ENCODE measurements at regions not wholly inside any gene's neighbourhood (a gene's known extent, or its start where the extent isn't known, plus 50 kb on each side); places are given as distances from the start of the nearest gene placed in this dataset.
A peak's percentile ranks its signal among the peaks of the same experiment; 100 is the strongest.
"Not testable (repeated sequence)": the region's sequence is repeated elsewhere in the genome, so short reads cannot be mapped to it uniquely, and the experiment has no call there.

GRCh38 chr11:49326651-49327050 is 118.2 kb upstream of the FOLH1 start:
- peak in 2 of 3 donors; percentile 1 to 7 for DNase-seq

GRCh38 chr11:49316180-49316579 is 107.8 kb upstream of the FOLH1 start:
- no peak for DNase-seq

DNA sequence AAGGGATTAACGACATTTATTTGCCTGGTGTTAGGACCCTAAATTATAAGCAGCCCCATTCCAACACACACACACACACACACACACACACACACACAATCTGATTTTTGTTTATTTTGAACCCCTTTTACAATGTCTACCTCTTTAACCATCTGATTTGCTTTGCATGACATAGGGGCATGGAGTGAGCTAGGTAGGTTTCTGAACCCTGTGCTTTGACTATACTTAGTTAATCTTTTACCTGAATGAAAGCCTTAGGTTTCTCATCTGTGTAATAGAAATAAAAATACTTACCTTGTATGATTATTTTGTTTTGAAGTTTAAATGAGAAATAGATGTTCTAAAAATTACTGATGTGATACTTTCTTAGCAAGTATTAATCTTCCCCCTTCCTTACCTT is 94.7 kb upstream of the FOLH1 start:
- DNase-seq, result no peak

DNA sequence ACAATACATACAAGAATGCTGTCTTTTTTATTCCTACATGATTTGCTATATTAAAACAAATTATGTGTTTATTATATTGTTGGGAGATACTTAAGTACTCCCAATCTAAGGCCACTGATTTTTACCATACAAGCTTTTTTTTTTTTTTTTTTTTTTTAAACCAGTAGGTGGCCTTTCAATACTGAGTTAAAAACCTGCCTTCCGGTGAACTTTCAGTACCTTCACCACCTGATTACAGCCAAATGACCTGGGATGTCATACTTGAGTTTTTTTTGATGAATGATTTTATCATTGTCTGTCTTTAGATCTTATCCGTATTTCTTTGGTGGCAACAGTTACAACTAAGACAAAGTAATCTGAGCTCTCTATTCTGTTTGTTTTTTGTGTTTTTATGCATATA is 94.0 kb upstream of the FOLH1 start:
- DNase-seq, result no peak

DNA sequence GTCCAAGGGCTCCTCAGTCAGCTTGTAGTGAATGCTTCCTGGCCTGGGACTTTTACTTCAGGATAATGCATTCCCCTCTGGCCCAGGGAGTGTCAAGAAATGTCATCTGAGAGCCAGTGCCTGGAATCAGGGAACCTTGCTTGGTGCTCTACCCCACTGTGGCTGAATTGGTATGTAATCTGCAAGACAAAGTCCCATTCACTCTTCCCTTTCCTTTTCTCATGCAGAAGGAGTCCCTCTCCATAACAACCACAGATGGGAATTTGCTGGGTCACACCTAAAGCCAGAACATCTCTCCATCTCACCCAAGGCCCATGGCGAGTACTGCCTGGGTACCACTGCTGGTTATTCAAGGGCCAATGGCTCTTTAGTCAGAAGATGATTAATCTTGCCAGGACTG is 89.6 kb upstream of the FOLH1 start:
- DNase-seq, result not testable (repeated sequence)

DNA sequence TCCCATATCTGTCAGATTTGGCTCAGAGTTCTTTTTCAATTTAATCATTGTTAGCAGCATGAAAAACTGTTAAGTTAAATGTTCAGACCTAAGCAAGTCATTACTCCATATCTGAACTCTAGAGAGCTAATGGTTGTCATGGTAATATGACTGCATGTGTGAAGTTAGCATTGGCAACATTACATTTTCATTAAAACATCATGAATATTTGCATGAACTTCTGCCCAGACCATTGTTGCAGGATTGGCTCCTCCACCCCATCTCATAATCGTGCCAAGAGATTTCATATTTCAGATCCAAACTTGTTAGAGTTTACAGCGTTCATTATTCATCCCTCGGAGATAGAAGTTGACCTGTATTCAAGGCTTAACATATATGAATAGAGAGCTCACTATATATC is 75.5 kb upstream of the FOLH1 start:
- DNase-seq, result peak; percentile 3 to 11 (median 7)

GRCh38 chr11:49283282-49283681 is 74.9 kb upstream of the FOLH1 start:
- DNase-seq, result not testable (repeated sequence)

DNA sequence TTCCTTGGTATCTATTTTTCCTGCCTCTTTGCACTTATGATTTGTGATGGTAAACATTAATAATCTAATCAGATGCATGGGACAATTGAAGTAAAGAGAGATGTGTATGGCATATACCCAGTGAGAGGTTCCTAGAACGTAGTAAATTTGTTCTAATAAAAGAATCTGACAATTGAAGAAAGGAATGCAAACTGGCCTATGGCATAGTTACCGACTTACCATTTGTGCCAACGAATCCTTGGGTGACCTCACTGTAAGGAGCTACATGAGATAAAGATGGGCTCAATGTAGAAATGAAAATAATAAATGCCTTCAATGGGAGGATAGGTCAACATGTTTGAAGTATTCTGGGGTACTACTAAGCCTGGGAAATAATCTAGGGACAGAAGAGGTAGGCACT is 73.7 kb upstream of the FOLH1 start:
- not testable (repeated sequence) for DNase-seq

DNA sequence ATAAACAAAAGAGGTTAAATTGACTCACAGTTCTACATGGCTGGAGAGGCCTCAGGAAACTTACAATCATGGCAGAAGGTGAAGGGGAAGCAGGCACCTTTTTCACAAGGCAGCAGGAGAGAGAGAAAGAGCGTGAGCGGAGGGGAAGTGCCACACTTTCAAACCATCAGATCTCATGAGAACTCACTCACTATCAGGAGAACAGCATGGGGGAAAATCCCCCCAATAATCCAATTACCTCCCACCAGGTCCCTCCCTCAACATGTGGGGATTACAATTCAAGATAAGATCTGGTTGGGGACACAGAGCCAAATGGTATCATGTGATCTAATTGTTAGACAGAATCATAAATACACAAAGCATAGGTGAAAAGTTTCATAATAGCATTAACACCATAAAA is 69.5 kb upstream of the FOLH1 start:
- not testable (repeated sequence) for DNase-seq
